Activated T-helper 2 cell treated with anti-CD3 and anti-CD28 coated beads, Interferon-gamma antibody, Interleukin-2, Interleukin-4, amounts not matched to agents 10 μg/mL and 5 μg/mL and 100 μg/mL, durations not matched to agents 14 hours and 24 hours and 36 hours (primary cell): ENCODE measurements at regions not wholly inside any gene's neighbourhood (a gene's known extent, or its start where the extent isn't known, plus 50 kb on each side); places are given as distances from the start of the nearest gene placed in this dataset.

Experiments used
- DNase-seq: peaks from one replicate; pipeline ENCODE4 v3.0.0; 2021; ENCODE audit warnings: low spot score
- H3K27ac Mint-ChIP-seq: one replicate; pipeline ENCODE4 v1.8.0; 2021; ENCODE audit warnings: mixed read lengths
- H3K27me3 Mint-ChIP-seq: one replicate; pipeline ENCODE4 v1.8.0; 2021; ENCODE audit warnings: low read depth, mixed read lengths
- H3K36me3 Mint-ChIP-seq: one replicate; pipeline ENCODE4 v1.8.0; 2021; ENCODE audit warnings: low read depth, mixed read lengths
- H3K4me1 Mint-ChIP-seq: one replicate; pipeline ENCODE4 v1.8.0; 2021; ENCODE audit warnings: low read depth, mixed read lengths
- H3K4me3 Mint-ChIP-seq: one replicate; pipeline ENCODE4 v1.8.0; 2021; ENCODE audit warnings: low read depth, mild to moderate bottlenecking, moderate library complexity, mixed read lengths
- H3K9me3 Mint-ChIP-seq: one replicate; pipeline ENCODE4 v1.8.0; 2021; ENCODE audit warnings: mixed read lengths
- intact Hi-C: fragments of 100-400 bp; cut with micrococcal nuclease; formaldehyde crosslinking; loops from one replicate; pipeline ENCODE4 v1.15.1; 2023

- no peaks in the 10 kb centered on the region for H3K4me1 Mint-ChIP-seq
- no peak for DNase-seq
- intact Hi-C loops: no loop called here
- H3K27me3 Mint-ChIP-seq: no peaks in the 10 kb centered on the region
- H3K36me3 Mint-ChIP-seq: no peaks in the 10 kb centered on the region
- no peaks in the 10 kb centered on the region for H3K9me3 Mint-ChIP-seq
- H3K4me3 Mint-ChIP-seq: no peak overlapping the region
- no peak overlapping the region for H3K27ac Mint-ChIP-seq
These were observed 255.5 kb upstream of the C11orf87 start for GRCh38 chr11:109166441-109166840.

- Mint-ChIP-seq H3K4me3 (no peak overlapping the region), H3K27ac (no peak overlapping the region), H3K9me3 (no peaks in the 10 kb centered on the region), H3K27me3 (no peaks in the 10 kb centered on the region), H3K4me1 (no peaks in the 10 kb centered on the region), H3K36me3 (no peaks in the 10 kb centered on the region)
- no peak for DNase-seq
- intact Hi-C loops: no loop called here
These were observed 248.5 kb upstream of the C11orf87 start for GRCh38 chr11:109173504-109173903.

- DNase-seq: no peak
- Mint-ChIP-seq H3K4me1 (no peaks in the 10 kb centered on the region), H3K9me3 (peaks cover 16% of the 10 kb centered on the region), H3K27me3 (no peaks in the 10 kb centered on the region), H3K36me3 (no peaks in the 10 kb centered on the region), H3K27ac (no peak overlapping the region), H3K4me3 (no peak overlapping the region)
- intact Hi-C loops: no loop called here
These were observed 237.6 kb upstream of the C11orf87 start for GRCh38 chr11:109184376-109184775.

GRCh38 chr11:109192864-109193263 lies 229.1 kb upstream of the C11orf87 start:
- H3K27me3 Mint-ChIP-seq: no peaks in the 10 kb centered on the region
- peaks cover 28% of the 10 kb centered on the region for H3K9me3 Mint-ChIP-seq
- H3K36me3 Mint-ChIP-seq: no peaks in the 10 kb centered on the region
- no peak overlapping the region for H3K4me3 Mint-ChIP-seq
- no peaks in the 10 kb centered on the region for H3K4me1 Mint-ChIP-seq
- H3K27ac Mint-ChIP-seq: no peak overlapping the region
- intact Hi-C loops: no loop called here
- DNase-seq: no peak

- Mint-ChIP-seq H3K27ac (no peak overlapping the region), H3K4me3 (no peak overlapping the region), H3K4me1 (no peaks in the 10 kb centered on the region), H3K9me3 (peaks cover 24% of the 10 kb centered on the region), H3K27me3 (no peaks in the 10 kb centered on the region), H3K36me3 (no peaks in the 10 kb centered on the region)
- DNase-seq: no peak
- intact Hi-C loops: no loop called here
These were observed 228.1 kb upstream of the C11orf87 start for GRCh38 chr11:109193880-109194279.

- Mint-ChIP-seq H3K4me3 (no peak overlapping the region), H3K36me3 (no peaks in the 10 kb centered on the region), H3K27me3 (no peaks in the 10 kb centered on the region), H3K9me3 (peaks cover 17% of the 10 kb centered on the region), H3K27ac (no peak overlapping the region), H3K4me1 (no peaks in the 10 kb centered on the region)
- intact Hi-C loops: no loop called here
- DNase-seq: no peak
These were observed 226.0 kb upstream of the C11orf87 start for GRCh38 chr11:109196016-109196415.

GRCh38 chr11:109197656-109198055 lies 224.3 kb upstream of the C11orf87 start:
- no peak overlapping the region for H3K4me3 Mint-ChIP-seq
- no peaks in the 10 kb centered on the region for H3K4me1 Mint-ChIP-seq
- no peak overlapping the region for H3K27ac Mint-ChIP-seq
- no peak for DNase-seq
- intact Hi-C loops: no loop called here
- H3K27me3 Mint-ChIP-seq: no peaks in the 10 kb centered on the region
- peaks cover 2% of the 10 kb centered on the region for H3K9me3 Mint-ChIP-seq
- H3K36me3 Mint-ChIP-seq: no peaks in the 10 kb centered on the region

- Mint-ChIP-seq H3K36me3 (no peaks in the 10 kb centered on the region), H3K27ac (no peak overlapping the region), H3K4me1 (no peaks in the 10 kb centered on the region), H3K9me3 (peaks cover 8% of the 10 kb centered on the region), H3K27me3 (no peaks in the 10 kb centered on the region), H3K4me3 (no peak overlapping the region)
- intact Hi-C loops: no loop called here
- DNase-seq: no peak
These were observed 218.8 kb upstream of the C11orf87 start for GRCh38 chr11:109203176-109203575.

- intact Hi-C loops: no loop called here
- DNase-seq: no peak
- Mint-ChIP-seq H3K36me3 (no peaks in the 10 kb centered on the region), H3K4me3 (no peak overlapping the region), H3K27me3 (no peaks in the 10 kb centered on the region), H3K4me1 (no peaks in the 10 kb centered on the region), H3K27ac (no peak overlapping the region), H3K9me3 (peaks cover 8% of the 10 kb centered on the region)
These were observed 216.7 kb upstream of the C11orf87 start for GRCh38 chr11:109205312-109205711.

- Mint-ChIP-seq H3K4me3 (no peak overlapping the region), H3K36me3 (no peaks in the 10 kb centered on the region), H3K4me1 (no peaks in the 10 kb centered on the region), H3K27me3 (no peaks in the 10 kb centered on the region), H3K9me3 (peaks cover 8% of the 10 kb centered on the region), H3K27ac (no peak overlapping the region)
- intact Hi-C loops: no loop called here
- no peak for DNase-seq
These were observed 213.9 kb upstream of the C11orf87 start for GRCh38 chr11:109208121-109208520.

GRCh38 chr11:109209572-109209971 lies 212.4 kb upstream of the C11orf87 start:
- Mint-ChIP-seq H3K9me3 (peaks cover 8% of the 10 kb centered on the region), H3K27ac (no peak overlapping the region), H3K4me1 (no peaks in the 10 kb centered on the region), H3K27me3 (no peaks in the 10 kb centered on the region), H3K4me3 (no peak overlapping the region), H3K36me3 (no peaks in the 10 kb centered on the region)
- DNase-seq: no peak
- intact Hi-C loops: no loop called here

- H3K27ac Mint-ChIP-seq: no peak overlapping the region
- no peak for DNase-seq
- no peaks in the 10 kb centered on the region for H3K4me1 Mint-ChIP-seq
- intact Hi-C loops: no loop called here
- no peaks in the 10 kb centered on the region for H3K36me3 Mint-ChIP-seq
- no peaks in the 10 kb centered on the region for H3K27me3 Mint-ChIP-seq
- peaks cover 11% of the 10 kb centered on the region for H3K9me3 Mint-ChIP-seq
- no peak overlapping the region for H3K4me3 Mint-ChIP-seq
These were observed 200.8 kb upstream of the C11orf87 start for GRCh38 chr11:109221190-109221589.

GRCh38 chr11:109222761-109223160 lies 199.2 kb upstream of the C11orf87 start:
- no peaks in the 10 kb centered on the region for H3K4me1 Mint-ChIP-seq

GRCh38 chr11:109223451-109223850 lies 198.5 kb upstream of the C11orf87 start:
- Mint-ChIP-seq H3K9me3 (peaks cover 11% of the 10 kb centered on the region), H3K27ac (no peak overlapping the region), H3K36me3 (no peaks in the 10 kb centered on the region), H3K27me3 (no peaks in the 10 kb centered on the region), H3K4me1 (no peaks in the 10 kb centered on the region), H3K4me3 (no peak overlapping the region)
- no peak for DNase-seq
- intact Hi-C loops: no loop called here

More at GRCh38 chr11:109222761-109223160, 199.2 kb upstream of the C11orf87 start:
- intact Hi-C loops: no loop called here
- DNase-seq: no peak
- H3K27me3 Mint-ChIP-seq: no peaks in the 10 kb centered on the region
- no peak overlapping the region for H3K27ac Mint-ChIP-seq
- H3K9me3 Mint-ChIP-seq: peaks cover 11% of the 10 kb centered on the region
- H3K36me3 Mint-ChIP-seq: no peaks in the 10 kb centered on the region
- no peak overlapping the region for H3K4me3 Mint-ChIP-seq
